Stimulated activated CD8-positive, alpha-beta memory T cell treated with anti-CD3 and anti-CD28 coated beads, Interleukin-2, amount 100 ng/mL, for 48 hours (primary cell): ENCODE measurements at regions not wholly inside any gene's neighbourhood (a gene's known extent, or its start where the extent isn't known, plus 50 kb on each side); places are given as distances from the start of the nearest gene placed in this dataset.
"Not testable (repeated sequence)": the region's sequence is repeated elsewhere in the genome, so short reads cannot be mapped to it uniquely, and the experiment has no call there.

Experiments used
- DNase-seq, 2 donors: peaks; one replicate each; pipeline ENCODE4 v3.0.0-alpha.2; 2020; ENCODE audit warnings: low read depth in 2 of 2

- no peak for DNase-seq
Observed at GRCh38 chr10:120110196-120110595, 217.7 kb downstream of the SEC23IP start.

- no peak for DNase-seq
Observed at GRCh38 chr10:120111628-120112027, 219.1 kb downstream of the SEC23IP start.

GRCh38 chr10:120112809-120113208, 220.3 kb downstream of the SEC23IP start:
- DNase-seq = no peak

GRCh38 chr10:120115959-120116358, 223.4 kb downstream of the SEC23IP start:
- no peak for DNase-seq

GRCh38 chr10:120121768-120122167, 229.2 kb downstream of the SEC23IP start:
- no peak for DNase-seq

- no peak for DNase-seq
Observed at GRCh38 chr10:120131183-120131582, 238.7 kb downstream of the SEC23IP start.

- DNase-seq = no peak
Observed at GRCh38 chr10:120132811-120133210, 240.3 kb downstream of the SEC23IP start.

- DNase-seq = no peak
Observed at GRCh38 chr10:120138689-120139088, 246.2 kb downstream of the SEC23IP start.

- no peak for DNase-seq
Observed at GRCh38 chr10:120145107-120145506, 252.6 kb downstream of the SEC23IP start.

GRCh38 chr10:120156614-120157274, 264.2 kb downstream of the SEC23IP start:
- no peak for DNase-seq

- DNase-seq = no peak
Observed at GRCh38 chr10:120161111-120161510, 268.6 kb downstream of the SEC23IP start.

GRCh38 chr10:120162471-120162870, 269.9 kb downstream of the SEC23IP start:
- DNase-seq = no peak

GRCh38 chr10:120172356-120172755, 279.8 kb downstream of the SEC23IP start:
- no peak for DNase-seq

GRCh38 chr10:120174491-120174890, 282.0 kb downstream of the SEC23IP start:
- no peak for DNase-seq

- no peak for DNase-seq
Observed at GRCh38 chr10:120177330-120177729, 279.7 kb upstream of the PLPP4 start.

- DNase-seq = no peak
Observed at GRCh38 chr10:120180160-120180559, 276.9 kb upstream of the PLPP4 start.

GRCh38 chr10:120181154-120181553, 275.9 kb upstream of the PLPP4 start:
- no peak for DNase-seq

GRCh38 chr10:120182431-120182830, 274.6 kb upstream of the PLPP4 start:
- no peak for DNase-seq

- no peak for DNase-seq
Observed at GRCh38 chr10:120183546-120183945, 273.5 kb upstream of the PLPP4 start.

GRCh38 chr10:120184547-120185337, 272.3 kb upstream of the PLPP4 start:
- DNase-seq = no peak

GRCh38 chr10:120186506-120186905, 270.5 kb upstream of the PLPP4 start:
- no peak for DNase-seq

- not testable (repeated sequence) for DNase-seq
Observed at GRCh38 chr10:120187168-120187567, 269.9 kb upstream of the PLPP4 start.

- no peak for DNase-seq
Observed at GRCh38 chr10:120188950-120189349, 268.1 kb upstream of the PLPP4 start.
